ENCODE measurements at regions not wholly inside any gene's neighbourhood (a gene's known extent, or its start where the extent isn't known, plus 50 kb on each side); places are given as distances from the start of the nearest gene placed in this dataset.

GRCh38 chr4:135124196-135124595 is 922.6 kb upstream of the PABPC4L start:
- Histone ChIP-seq H3K27ac (ENCODE audit: low read depth in 1 of 2, low read length in 1 of 2) (no peak overlapping the region), H3K36me3 (ENCODE audit: control insufficient read depth in 4 of 4, insufficient read depth in 4 of 4, low read length in 4 of 4) (no peaks in the 10 kb centered on the region)
- ATAC-seq (ENCODE audit: insufficient read depth, low FRiP score), result no peak

DNA sequence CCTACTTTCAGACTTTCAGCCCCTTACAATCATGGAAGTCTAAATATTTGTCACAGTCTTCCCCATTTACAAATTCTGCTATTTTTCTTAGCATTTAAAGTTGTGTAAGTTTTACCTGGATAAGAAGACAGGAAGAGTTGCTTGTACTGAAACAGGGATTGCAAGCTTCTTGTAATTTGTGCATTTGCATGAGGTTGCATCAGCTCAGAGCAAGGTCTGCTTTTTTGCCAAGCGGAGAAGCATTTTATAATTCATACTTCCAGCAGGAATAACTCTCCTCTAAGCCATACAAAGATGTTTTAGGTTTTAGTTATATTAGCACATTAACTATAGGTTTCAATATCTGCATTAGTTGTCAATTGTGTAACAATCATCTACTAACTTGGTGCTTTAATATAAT is 922.0 kb upstream of the PABPC4L start:
- WGBS, 2 donors, result 93 to 97% methylated on average over 1 of the region's 1 CpG
- no peak for DNase-seq
- H3K4me1 ChIP-seq (ENCODE audit: control insufficient read depth in 5 of 5, insufficient read depth in 5 of 5, low read length in 5 of 5), result no peaks in the 10 kb centered on the region
- no peaks in the 10 kb centered on the region for H3K9me3 ChIP-seq (ENCODE audit: control insufficient read depth in 4 of 4, insufficient read depth in 3 of 4, low read length in 3 of 4)
- TF ChIP-seq CTCF (IDR thresholded peaks at IDR 0.05; ENCODE audit: control extremely low read depth, extremely low read depth), result no peak
- no peaks in the 10 kb centered on the region for H3K36me3 ChIP-seq (ENCODE audit: control insufficient read depth in 4 of 4, insufficient read depth in 4 of 4, low read length in 4 of 4)
- ATAC-seq (ENCODE audit: insufficient read depth, low FRiP score), result no peak
- H3K27ac ChIP-seq (ENCODE audit: low read depth in 1 of 2, low read length in 1 of 2), result no peak overlapping the region
- no peak overlapping the region for H3K4me3 ChIP-seq
- no peak overlapping the region for H3K9ac ChIP-seq (ENCODE audit: insufficient read depth in 1 of 2, low read length in 2 of 2)
- H3K27me3 ChIP-seq (ENCODE audit: control insufficient read depth in 3 of 3, insufficient read depth in 3 of 3, low read length in 2 of 3), result no peaks in the 10 kb centered on the region

More at GRCh38 chr4:135124196-135124595, 922.6 kb upstream of the PABPC4L start:
- TF ChIP-seq CTCF (IDR thresholded peaks at IDR 0.05; ENCODE audit: control extremely low read depth, extremely low read depth), result no peak
- no peak overlapping the region for H3K9ac ChIP-seq (ENCODE audit: insufficient read depth in 1 of 2, low read length in 2 of 2)
- H3K4me3 ChIP-seq, result no peak overlapping the region
- no peak for DNase-seq
- H3K27me3 ChIP-seq (ENCODE audit: control insufficient read depth in 3 of 3, insufficient read depth in 3 of 3, low read length in 2 of 3), result no peaks in the 10 kb centered on the region
- no peaks in the 10 kb centered on the region for H3K9me3 ChIP-seq (ENCODE audit: control insufficient read depth in 4 of 4, insufficient read depth in 3 of 4, low read length in 3 of 4)
- no peaks in the 10 kb centered on the region for H3K4me1 ChIP-seq (ENCODE audit: control insufficient read depth in 5 of 5, insufficient read depth in 5 of 5, low read length in 5 of 5)

- Histone ChIP-seq H3K27me3 (ENCODE audit: control insufficient read depth in 3 of 3, insufficient read depth in 3 of 3, low read length in 2 of 3) (no peaks in the 10 kb centered on the region), H3K9me3 (ENCODE audit: control insufficient read depth in 4 of 4, insufficient read depth in 3 of 4, low read length in 3 of 4) (no peaks in the 10 kb centered on the region), H3K4me3 (no peak overlapping the region), H3K27ac (ENCODE audit: low read depth in 1 of 2, low read length in 1 of 2) (no peak overlapping the region), H3K9ac (ENCODE audit: insufficient read depth in 1 of 2, low read length in 2 of 2) (no peak overlapping the region), H3K4me1 (ENCODE audit: control insufficient read depth in 5 of 5, insufficient read depth in 5 of 5, low read length in 5 of 5) (no peaks in the 10 kb centered on the region), H3K36me3 (ENCODE audit: control insufficient read depth in 4 of 4, insufficient read depth in 4 of 4, low read length in 4 of 4) (no peaks in the 10 kb centered on the region)
- no peak for TF ChIP-seq CTCF (IDR thresholded peaks at IDR 0.05; ENCODE audit: control extremely low read depth, extremely low read depth)
- 78 to 88% methylated on average over 2 of the region's 2 CpGs for WGBS, 2 donors
- DNase-seq (no peak), ATAC-seq (ENCODE audit: insufficient read depth, low FRiP score) (no peak)
Measured at GRCh38 chr4:135122457-135122856, 920.9 kb upstream of the PABPC4L start.

GRCh38 chr4:135120195-135120594 is 918.6 kb upstream of the PABPC4L start:
- Histone ChIP-seq H3K9ac (ENCODE audit: insufficient read depth in 1 of 2, low read length in 2 of 2) (no peak overlapping the region), H3K36me3 (ENCODE audit: control insufficient read depth in 4 of 4, insufficient read depth in 4 of 4, low read length in 4 of 4) (no peaks in the 10 kb centered on the region), H3K27ac (ENCODE audit: low read depth in 1 of 2, low read length in 1 of 2) (no peak overlapping the region), H3K4me3 (no peak overlapping the region), H3K27me3 (ENCODE audit: control insufficient read depth in 3 of 3, insufficient read depth in 3 of 3, low read length in 2 of 3) (no peaks in the 10 kb centered on the region), H3K9me3 (ENCODE audit: control insufficient read depth in 4 of 4, insufficient read depth in 3 of 4, low read length in 3 of 4) (no peaks in the 10 kb centered on the region), H3K4me1 (ENCODE audit: control insufficient read depth in 5 of 5, insufficient read depth in 5 of 5, low read length in 5 of 5) (no peaks in the 10 kb centered on the region)
- 68 to 76% methylated on average over 4 of the region's 4 CpGs for WGBS, 2 donors
- no peak for ATAC-seq (ENCODE audit: insufficient read depth, low FRiP score)
- TF ChIP-seq CTCF (IDR thresholded peaks at IDR 0.05; ENCODE audit: control extremely low read depth, extremely low read depth), result no peak
- peak; percentile 26 to 88 (median 82) for DNase-seq
